ENCODE measurements at regions not wholly inside any gene's neighbourhood (a gene's known extent, or its start where the extent isn't known, plus 50 kb on each side); places are given as distances from the start of the nearest gene placed in this dataset.
"Not testable (repeated sequence)": the region's sequence is repeated elsewhere in the genome, so short reads cannot be mapped to it uniquely, and the experiment has no call there.

DNA sequence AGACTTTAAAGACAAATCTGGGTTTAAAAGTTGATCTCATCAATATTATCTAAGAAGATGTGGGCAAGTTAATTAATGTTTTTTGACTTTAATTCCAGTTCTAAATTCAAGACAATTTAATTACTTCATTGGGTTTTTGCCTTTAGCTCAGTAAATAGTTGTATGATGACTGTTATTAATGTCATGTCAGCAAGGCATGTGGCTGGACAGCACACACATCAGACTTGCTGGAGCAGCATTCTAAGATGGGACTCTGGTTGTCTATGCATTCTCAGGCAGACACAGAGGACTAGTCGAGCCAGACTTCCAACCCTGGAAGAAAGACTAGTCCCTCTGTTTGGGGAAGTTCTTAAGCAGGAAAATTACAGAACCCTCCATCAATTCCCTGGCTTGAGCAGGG is 180.7 kb upstream of the GK2 start:
- no peaks in the 10 kb centered on the region for H3K9me3 ChIP-seq (ENCODE audit: low read depth, low read length)
- no peaks in the 10 kb centered on the region for H3K36me3 ChIP-seq (ENCODE audit: insufficient read depth, low read length)
- no peak for TF ChIP-seq FOXP2 (optimal IDR thresholded peaks at IDR 0.05; ENCODE audit: control extremely low read depth, extremely low read length, insufficient read depth)
- TF ChIP-seq EZH2 (IDR thresholded peaks at IDR 0.05): no peak
- TF ChIP-seq POLR2AphosphoS5 (IDR thresholded peaks at IDR 0.05; ENCODE audit: borderline replicate concordance, low read depth, low read length): no peak
- DNase-seq (ENCODE audit: low read depth, low spot score): no peak
- no peak overlapping the region for H3K9ac ChIP-seq (ENCODE audit: insufficient read length)
- H3K27ac ChIP-seq: no peak overlapping the region
- H3K4me3 ChIP-seq: no peak overlapping the region

DNA sequence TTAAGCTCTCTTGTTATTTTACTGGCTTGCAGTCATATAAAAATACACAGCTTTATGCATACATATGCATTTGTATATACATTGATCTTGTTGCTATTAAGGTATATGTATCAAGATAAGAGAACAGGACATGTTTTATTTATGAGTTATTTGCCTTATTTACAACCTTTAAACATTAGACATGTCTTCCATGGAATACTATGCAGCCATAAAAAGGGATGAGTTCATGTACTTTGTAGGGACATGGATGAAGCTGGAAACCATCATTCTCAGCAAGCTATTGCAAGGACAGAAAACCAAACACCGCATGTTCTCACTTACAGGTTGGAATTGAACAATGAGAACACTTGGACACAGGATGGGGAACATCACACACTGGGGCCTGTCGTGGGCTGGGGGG is 179.2 kb upstream of the GK2 start:
- DNase-seq (ENCODE audit: low read depth, low spot score); H3K36me3 ChIP-seq (ENCODE audit: insufficient read depth, low read length); H3K27ac ChIP-seq; H3K9me3 ChIP-seq (ENCODE audit: low read depth, low read length); H3K9ac ChIP-seq (ENCODE audit: insufficient read length); H3K4me3 ChIP-seq: not testable (repeated sequence)

DNA sequence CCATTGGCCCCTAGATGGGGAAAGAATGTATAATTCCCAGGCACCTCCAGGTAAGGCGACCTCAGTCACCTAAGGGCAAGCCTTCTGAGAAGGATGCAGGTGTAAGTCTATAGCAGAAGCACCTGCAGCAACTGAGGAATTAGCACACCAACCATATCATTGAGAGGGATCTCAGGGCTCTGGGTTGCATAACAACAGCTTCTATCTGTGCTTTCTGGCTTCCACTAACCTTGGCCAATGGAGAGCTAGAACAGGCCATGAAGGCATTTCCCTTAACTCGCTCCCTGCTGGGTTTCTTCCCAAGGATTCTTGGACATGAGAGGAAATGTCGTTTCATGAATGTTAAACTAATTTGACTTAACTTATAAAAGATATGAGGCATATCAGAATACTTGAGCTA is 177.8 kb upstream of the GK2 start:
- H3K4me3 ChIP-seq: no peak overlapping the region
- no peak overlapping the region for H3K27ac ChIP-seq
- TF ChIP-seq EZH2 (IDR thresholded peaks at IDR 0.05) (no peak), FOXP2 (optimal IDR thresholded peaks at IDR 0.05; ENCODE audit: control extremely low read depth, extremely low read length, insufficient read depth) (no peak), POLR2AphosphoS5 (IDR thresholded peaks at IDR 0.05; ENCODE audit: borderline replicate concordance, low read depth, low read length) (no peak)
- no peaks in the 10 kb centered on the region for H3K36me3 ChIP-seq (ENCODE audit: insufficient read depth, low read length)
- H3K9me3 ChIP-seq (ENCODE audit: low read depth, low read length): no peaks in the 10 kb centered on the region
- DNase-seq (ENCODE audit: low read depth, low spot score): no peak
- H3K9ac ChIP-seq (ENCODE audit: insufficient read length): no peak overlapping the region

DNA sequence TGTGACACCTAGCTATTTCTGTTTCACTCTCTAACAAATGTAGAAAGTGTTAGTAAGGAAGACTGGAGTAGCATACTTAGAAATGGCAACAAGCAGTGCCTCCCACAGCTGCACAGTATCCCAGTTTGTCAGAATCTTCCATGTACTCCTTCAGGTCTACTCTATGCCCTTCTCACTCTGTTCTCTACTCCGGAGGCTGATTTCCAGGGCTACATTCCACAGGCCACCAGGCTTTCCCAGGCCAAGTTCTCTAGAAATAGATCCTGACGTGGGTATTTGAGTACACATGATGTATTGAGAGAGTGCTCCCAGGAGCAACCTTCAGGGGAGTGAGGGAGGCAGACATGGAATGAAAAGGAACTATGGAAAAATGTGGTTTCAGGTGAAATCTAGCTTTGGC is 177.3 kb upstream of the GK2 start:
- H3K9me3 ChIP-seq (ENCODE audit: low read depth, low read length): no peaks in the 10 kb centered on the region
- no peak overlapping the region for H3K4me3 ChIP-seq
- H3K27ac ChIP-seq: no peak overlapping the region
- no peak overlapping the region for H3K9ac ChIP-seq (ENCODE audit: insufficient read length)
- no peaks in the 10 kb centered on the region for H3K36me3 ChIP-seq (ENCODE audit: insufficient read depth, low read length)
- TF ChIP-seq EZH2 (IDR thresholded peaks at IDR 0.05) (no peak), POLR2AphosphoS5 (IDR thresholded peaks at IDR 0.05; ENCODE audit: borderline replicate concordance, low read depth, low read length) (no peak), FOXP2 (optimal IDR thresholded peaks at IDR 0.05; ENCODE audit: control extremely low read depth, extremely low read length, insufficient read depth) (no peak)
- DNase-seq (ENCODE audit: low read depth, low spot score): no peak

DNA sequence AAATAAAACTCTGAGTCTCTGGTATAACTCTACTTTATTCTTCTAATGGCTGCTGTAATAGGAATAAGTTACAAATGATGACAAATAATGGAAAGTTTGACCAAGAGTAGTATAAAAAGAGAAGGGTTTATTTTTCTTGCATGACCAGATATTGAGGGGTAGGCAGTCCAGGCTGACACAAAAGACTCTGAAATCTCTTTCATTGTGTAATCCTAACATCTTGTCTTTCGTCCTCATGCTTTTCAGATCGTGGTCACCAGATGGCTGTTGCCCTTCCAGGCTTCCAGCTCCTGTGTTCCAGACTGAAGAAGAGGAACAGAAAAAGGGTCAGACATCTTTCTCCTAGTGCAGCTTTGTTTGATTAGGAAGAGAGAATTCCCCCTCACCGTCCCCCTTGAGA is 176.9 kb upstream of the GK2 start:
- Histone ChIP-seq H3K4me3 (no peak overlapping the region), H3K27ac (no peak overlapping the region), H3K36me3 (ENCODE audit: insufficient read depth, low read length) (no peaks in the 10 kb centered on the region), H3K9me3 (ENCODE audit: low read depth, low read length) (no peaks in the 10 kb centered on the region), H3K9ac (ENCODE audit: insufficient read length) (no peak overlapping the region)
- DNase-seq (ENCODE audit: low read depth, low spot score): no peak
- TF ChIP-seq FOXP2 (optimal IDR thresholded peaks at IDR 0.05; ENCODE audit: control extremely low read depth, extremely low read length, insufficient read depth) (no peak), EZH2 (IDR thresholded peaks at IDR 0.05) (no peak), POLR2AphosphoS5 (IDR thresholded peaks at IDR 0.05; ENCODE audit: borderline replicate concordance, low read depth, low read length) (no peak)

DNA sequence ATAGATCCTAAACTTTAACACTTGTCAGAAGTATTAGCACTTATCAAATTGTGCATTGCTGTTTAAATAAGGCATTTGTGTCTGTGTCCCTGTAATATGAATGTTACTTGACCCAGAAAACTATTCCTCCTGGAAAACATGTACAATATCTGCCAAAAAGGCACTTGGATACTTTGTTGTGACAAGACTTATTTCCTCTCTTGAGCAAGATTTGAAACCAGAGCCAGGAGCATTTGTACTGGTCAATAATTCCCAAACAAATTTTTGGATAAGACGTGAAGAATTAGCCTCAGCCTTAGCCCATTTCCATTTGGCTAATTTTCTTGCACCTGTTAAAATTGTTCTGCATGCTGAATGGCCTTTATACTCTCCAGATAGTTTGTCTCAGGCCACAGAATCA is 176.3 kb upstream of the GK2 start:
- no peaks in the 10 kb centered on the region for H3K36me3 ChIP-seq (ENCODE audit: insufficient read depth, low read length)
- TF ChIP-seq FOXP2 (optimal IDR thresholded peaks at IDR 0.05; ENCODE audit: control extremely low read depth, extremely low read length, insufficient read depth): no peak
- TF ChIP-seq POLR2AphosphoS5 (IDR thresholded peaks at IDR 0.05; ENCODE audit: borderline replicate concordance, low read depth, low read length): no peak
- no peak for TF ChIP-seq EZH2 (IDR thresholded peaks at IDR 0.05)
- no peak for DNase-seq (ENCODE audit: low read depth, low spot score)
- H3K9me3 ChIP-seq (ENCODE audit: low read depth, low read length): no peaks in the 10 kb centered on the region
- H3K4me3 ChIP-seq: no peak overlapping the region
- no peak overlapping the region for H3K27ac ChIP-seq
- H3K9ac ChIP-seq (ENCODE audit: insufficient read length): no peak overlapping the region

DNA sequence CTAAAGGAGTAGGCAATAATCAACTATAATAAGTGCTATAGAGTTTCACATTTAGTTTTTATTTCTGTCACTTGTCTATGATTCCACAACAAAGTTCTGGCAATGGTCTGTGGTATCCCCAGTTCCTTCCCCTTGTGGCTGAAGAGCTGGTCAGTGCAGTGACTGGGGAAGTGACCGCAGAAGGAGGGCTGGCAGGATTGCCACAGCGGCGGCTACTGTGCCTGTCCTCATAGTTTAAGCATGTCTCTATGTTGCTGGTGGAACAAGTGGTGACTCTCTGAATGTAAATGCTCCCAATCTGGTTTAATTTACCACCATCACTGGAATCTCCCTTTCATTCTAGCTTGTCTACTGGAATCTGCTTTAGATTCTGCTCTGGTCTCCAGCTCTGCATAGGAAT is 170.6 kb upstream of the GK2 start:
- TF ChIP-seq EZH2 (IDR thresholded peaks at IDR 0.05) (no peak), FOXP2 (optimal IDR thresholded peaks at IDR 0.05; ENCODE audit: control extremely low read depth, extremely low read length, insufficient read depth) (no peak), POLR2AphosphoS5 (IDR thresholded peaks at IDR 0.05; ENCODE audit: borderline replicate concordance, low read depth, low read length) (no peak)
- DNase-seq (ENCODE audit: low read depth, low spot score): no peak
- Histone ChIP-seq H3K4me3 (no peak overlapping the region), H3K9me3 (ENCODE audit: low read depth, low read length) (no peaks in the 10 kb centered on the region), H3K9ac (ENCODE audit: insufficient read length) (no peak overlapping the region), H3K36me3 (ENCODE audit: insufficient read depth, low read length) (no peaks in the 10 kb centered on the region), H3K27ac (no peak overlapping the region)

DNA sequence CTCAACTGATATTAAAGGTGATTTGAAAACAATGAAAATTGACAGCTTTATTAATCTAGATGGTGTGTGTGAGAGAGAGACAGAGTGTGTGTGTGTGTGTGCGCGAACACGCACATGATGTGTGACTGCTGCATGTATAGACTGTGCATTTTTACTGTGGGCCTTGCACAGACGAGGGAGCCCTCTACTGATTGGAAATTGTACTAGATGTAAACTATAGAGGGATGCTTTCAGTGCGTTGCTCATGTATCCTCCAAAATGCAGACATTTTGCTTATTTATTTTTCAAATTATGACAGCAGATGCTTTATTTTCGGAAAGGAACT is 168.4 kb upstream of the GK2 start:
- Histone ChIP-seq H3K27ac (no peak overlapping the region), H3K9me3 (ENCODE audit: low read depth, low read length) (no peaks in the 10 kb centered on the region), H3K9ac (ENCODE audit: insufficient read length) (no peak overlapping the region), H3K36me3 (ENCODE audit: insufficient read depth, low read length) (no peaks in the 10 kb centered on the region), H3K4me3 (no peak overlapping the region)
- TF ChIP-seq POLR2AphosphoS5 (IDR thresholded peaks at IDR 0.05; ENCODE audit: borderline replicate concordance, low read depth, low read length) (no peak), FOXP2 (optimal IDR thresholded peaks at IDR 0.05; ENCODE audit: control extremely low read depth, extremely low read length, insufficient read depth) (no peak), EZH2 (IDR thresholded peaks at IDR 0.05) (no peak)
- DNase-seq (ENCODE audit: low read depth, low spot score): peak; percentile 53

DNA sequence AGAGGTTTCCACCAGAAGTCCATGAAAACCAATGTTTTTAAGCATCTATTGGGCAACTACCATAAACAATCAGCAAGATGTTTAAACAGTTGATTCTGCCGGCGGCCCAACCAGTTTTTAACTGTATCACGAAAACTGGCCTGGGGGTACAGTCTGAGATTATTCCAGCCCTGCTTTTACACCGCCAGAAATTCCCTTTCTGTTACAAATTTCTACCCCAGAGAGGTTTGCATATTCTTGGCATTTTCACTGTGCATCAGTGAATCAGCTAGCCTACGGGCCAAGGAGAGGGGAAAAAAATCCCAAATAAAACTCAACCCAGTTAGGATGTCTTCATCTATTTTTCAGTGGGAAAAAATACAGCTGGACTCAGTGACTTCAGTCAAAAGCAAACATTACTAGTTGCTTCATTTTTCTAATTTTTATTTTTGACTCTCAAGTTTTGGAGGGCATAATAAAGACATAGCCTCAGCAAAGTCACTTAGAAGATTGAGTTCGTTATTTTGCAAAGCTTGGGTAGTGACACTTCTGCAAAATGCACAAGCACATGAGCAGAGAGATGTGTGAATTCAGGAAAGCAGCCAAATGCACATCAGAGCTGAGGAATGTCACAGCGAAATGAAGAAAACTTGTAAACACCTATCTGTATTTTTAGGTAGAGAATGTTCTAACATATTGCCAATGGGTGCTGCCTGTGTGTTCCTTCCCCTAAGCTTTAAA is 167.8 kb upstream of the GK2 start:
- no peak for DNase-seq (ENCODE audit: low read depth, low spot score)
- H3K9me3 ChIP-seq (ENCODE audit: low read depth, low read length): no peaks in the 10 kb centered on the region
- no peak overlapping the region for H3K4me3 ChIP-seq
- H3K27ac ChIP-seq: no peak overlapping the region
- H3K36me3 ChIP-seq (ENCODE audit: insufficient read depth, low read length): no peaks in the 10 kb centered on the region
- TF ChIP-seq POLR2AphosphoS5 (IDR thresholded peaks at IDR 0.05; ENCODE audit: borderline replicate concordance, low read depth, low read length): no peak
- TF ChIP-seq EZH2 (IDR thresholded peaks at IDR 0.05): no peak
- TF ChIP-seq FOXP2 (optimal IDR thresholded peaks at IDR 0.05; ENCODE audit: control extremely low read depth, extremely low read length, insufficient read depth): no peak
- H3K9ac ChIP-seq (ENCODE audit: insufficient read length): no peak overlapping the region

All from SK-N-MC (cell line).